ENCODE measurements at regions not wholly inside any gene's neighbourhood (a gene's known extent, or its start where the extent isn't known, plus 50 kb on each side); places are given as distances from the start of the nearest gene placed in this dataset.
"Not testable (repeated sequence)": the region's sequence is repeated elsewhere in the genome, so short reads cannot be mapped to it uniquely, and the experiment has no call there.

DNA sequence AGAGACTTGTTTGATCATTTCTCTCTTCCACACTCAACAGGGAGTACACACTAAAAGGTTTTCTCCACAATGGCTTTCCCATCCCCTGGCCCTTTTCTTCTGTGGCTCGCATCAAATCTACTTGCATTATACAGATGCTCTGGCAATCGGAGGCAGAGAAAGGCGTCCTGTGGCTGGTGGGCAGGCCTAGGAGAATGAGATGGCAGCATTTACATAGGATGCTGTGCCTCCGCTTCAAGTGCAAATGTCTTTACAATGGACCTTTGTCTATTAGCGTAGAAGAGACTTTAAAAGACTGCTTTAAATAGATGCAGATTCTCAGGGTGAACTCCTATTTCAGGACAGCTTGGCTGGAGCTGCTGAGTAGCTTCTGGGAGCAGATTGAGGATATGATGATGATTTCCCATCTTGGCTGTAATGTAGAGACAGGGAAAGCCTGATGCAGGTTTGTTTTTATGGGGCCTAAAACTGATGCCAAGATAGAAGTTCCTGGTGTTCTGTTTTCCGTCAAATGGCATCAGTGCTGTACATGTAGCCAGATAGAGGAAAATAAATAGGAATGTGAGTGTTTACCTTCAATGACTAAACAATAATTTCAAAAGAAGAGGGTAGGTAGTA, 423.4 kb downstream of the RND3 start:
- DNase-seq (ENCODE audit: low read depth, low spot score): peak; percentile 22
- no peak overlapping the region for H3K27ac ChIP-seq (ENCODE audit: low read length)
- H3K4me1 ChIP-seq (ENCODE audit: control insufficient read depth, insufficient read depth, low read length): peaks cover 6% of the 10 kb centered on the region; the same call in 1 of the 2 replicates
- no peak overlapping the region for H3K4me3 ChIP-seq (ENCODE audit: low read length)
- H3K9me3 ChIP-seq (ENCODE audit: control insufficient read depth, insufficient read depth, low read length): no peaks in the 10 kb centered on the region
- no peaks in the 10 kb centered on the region for H3K36me3 ChIP-seq (ENCODE audit: control insufficient read depth, insufficient read depth, low read length)
- no peaks in the 10 kb centered on the region for H3K27me3 ChIP-seq (ENCODE audit: control insufficient read depth, insufficient read depth, low read length)
- WGBS (ENCODE audit: insufficient coverage, insufficient read length): no CpG with 5 or more reads among the region's 6 CpGs

DNA sequence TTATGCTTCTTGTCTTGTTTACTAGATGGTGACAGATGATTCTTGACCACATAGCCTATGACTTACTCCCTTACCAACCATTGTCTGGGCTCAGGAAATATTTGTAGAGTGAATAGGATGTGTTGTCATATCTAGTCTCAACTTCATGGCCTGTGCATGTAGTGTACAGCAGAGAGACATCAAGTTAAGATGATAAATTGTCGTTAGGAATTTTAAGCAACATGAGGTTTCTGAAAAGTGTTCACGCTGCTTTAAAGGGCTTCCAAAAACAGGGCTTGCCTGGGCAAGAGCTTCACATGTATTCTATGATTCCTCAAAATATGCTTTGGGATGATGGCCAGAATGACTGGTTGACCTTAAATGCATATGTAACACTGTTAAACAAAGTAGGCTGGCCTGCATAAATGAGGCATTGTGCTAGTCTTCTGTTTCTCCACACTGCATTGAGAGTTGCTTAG, 424.0 kb downstream of the RND3 start:
- H3K4me3 ChIP-seq (ENCODE audit: low read length): no peak overlapping the region
- WGBS (ENCODE audit: insufficient coverage, insufficient read length): no CpG with 5 or more reads among the region's 2 CpGs
- peaks cover 6% of the 10 kb centered on the region; the same call in 1 of the 2 replicates for H3K4me1 ChIP-seq (ENCODE audit: control insufficient read depth, insufficient read depth, low read length)
- no peaks in the 10 kb centered on the region for H3K36me3 ChIP-seq (ENCODE audit: control insufficient read depth, insufficient read depth, low read length)
- H3K27me3 ChIP-seq (ENCODE audit: control insufficient read depth, insufficient read depth, low read length): no peaks in the 10 kb centered on the region
- H3K9me3 ChIP-seq (ENCODE audit: control insufficient read depth, insufficient read depth, low read length): no peaks in the 10 kb centered on the region
- H3K27ac ChIP-seq (ENCODE audit: low read length): no peak overlapping the region
- DNase-seq (ENCODE audit: low read depth, low spot score): no peak

DNA sequence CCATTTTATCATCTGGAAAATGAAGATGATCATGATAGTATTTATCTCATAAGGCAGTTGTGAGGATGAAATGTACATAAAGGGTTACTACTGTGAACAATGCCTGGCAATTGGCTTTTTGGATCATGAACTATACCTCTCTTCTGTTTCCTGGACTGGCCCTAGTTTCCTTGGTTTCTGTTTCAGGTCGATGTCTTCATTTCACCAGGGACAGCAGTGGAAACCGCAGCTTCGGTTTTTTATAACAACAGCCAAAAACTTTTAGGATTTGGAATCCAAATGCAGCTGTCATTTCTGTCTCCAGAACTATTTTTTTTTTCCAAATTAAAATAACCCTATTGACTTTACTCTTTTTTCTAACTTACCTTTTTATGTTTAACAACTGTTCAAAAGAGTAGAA, 425.1 kb downstream of the RND3 start:
- no peak for DNase-seq (ENCODE audit: low read depth, low spot score)
- Histone ChIP-seq H3K4me1 (ENCODE audit: control insufficient read depth, insufficient read depth, low read length) (peaks cover 6% of the 10 kb centered on the region; the same call in 1 of the 2 replicates), H3K9me3 (ENCODE audit: control insufficient read depth, insufficient read depth, low read length) (no peaks in the 10 kb centered on the region), H3K4me3 (ENCODE audit: low read length) (no peak overlapping the region), H3K27ac (ENCODE audit: low read length) (no peak overlapping the region), H3K36me3 (ENCODE audit: control insufficient read depth, insufficient read depth, low read length) (no peaks in the 10 kb centered on the region), H3K27me3 (ENCODE audit: control insufficient read depth, insufficient read depth, low read length) (no peaks in the 10 kb centered on the region)
- no CpG with 5 or more reads among the region's 3 CpGs for WGBS (ENCODE audit: insufficient coverage, insufficient read length)

DNA sequence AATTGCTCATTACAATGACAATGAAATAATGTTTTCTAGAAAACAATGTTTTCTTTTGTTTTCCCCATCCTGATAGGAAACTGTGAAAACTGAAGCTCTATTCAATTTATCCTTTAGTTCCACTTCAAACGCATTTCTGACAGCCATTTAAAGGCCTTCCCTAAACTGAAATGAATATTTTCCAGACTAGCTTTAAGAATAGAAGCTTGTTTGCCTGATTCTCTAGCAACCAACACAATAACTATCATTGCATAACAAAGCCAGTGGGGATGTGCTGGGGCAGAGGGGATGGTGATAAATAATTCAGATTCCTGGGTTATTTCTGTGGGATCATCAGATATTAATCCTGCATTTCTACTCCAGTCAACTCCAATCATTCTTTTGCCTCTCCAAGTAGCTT, 427.1 kb downstream of the RND3 start:
- DNase-seq (ENCODE audit: low read depth, low spot score): peak; percentile 25
- Histone ChIP-seq H3K4me1 (ENCODE audit: control insufficient read depth, insufficient read depth, low read length) (peaks cover 6% of the 10 kb centered on the region; the same call in 1 of the 2 replicates), H3K4me3 (ENCODE audit: low read length) (no peak overlapping the region), H3K27ac (ENCODE audit: low read length) (no peak overlapping the region), H3K9me3 (ENCODE audit: control insufficient read depth, insufficient read depth, low read length) (no peaks in the 10 kb centered on the region), H3K36me3 (ENCODE audit: control insufficient read depth, insufficient read depth, low read length) (no peaks in the 10 kb centered on the region), H3K27me3 (ENCODE audit: control insufficient read depth, insufficient read depth, low read length) (no peaks in the 10 kb centered on the region)
- no CpG with 5 or more reads among the region's 1 CpG for WGBS (ENCODE audit: insufficient coverage, insufficient read length)

DNA sequence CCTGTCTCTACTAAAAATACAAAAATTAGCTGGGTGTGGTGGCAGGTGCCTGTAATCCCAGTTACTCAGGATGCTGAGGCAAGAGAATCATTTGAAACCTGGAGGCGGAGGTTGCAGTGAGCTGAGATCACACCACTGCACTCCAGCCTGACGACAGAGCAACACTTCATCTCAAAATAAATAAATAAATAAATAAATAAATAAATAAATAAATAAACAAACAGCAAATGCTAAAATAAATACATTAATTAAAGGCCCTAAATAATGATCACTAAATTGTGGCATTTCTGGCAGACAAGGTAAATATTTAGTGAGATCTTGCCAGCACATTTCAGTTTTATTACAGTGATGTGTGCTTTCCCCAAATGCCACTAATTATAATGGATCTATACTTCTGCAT, 427.8 kb downstream of the RND3 start:
- H3K9me3 ChIP-seq (ENCODE audit: control insufficient read depth, insufficient read depth, low read length); H3K4me3 ChIP-seq (ENCODE audit: low read length); H3K36me3 ChIP-seq (ENCODE audit: control insufficient read depth, insufficient read depth, low read length); DNase-seq (ENCODE audit: low read depth, low spot score); H3K4me1 ChIP-seq (ENCODE audit: control insufficient read depth, insufficient read depth, low read length); H3K27ac ChIP-seq (ENCODE audit: low read length); H3K27me3 ChIP-seq (ENCODE audit: control insufficient read depth, insufficient read depth, low read length): not testable (repeated sequence)
- no CpG with 5 or more reads among the region's 2 CpGs for WGBS (ENCODE audit: insufficient coverage, insufficient read length)

DNA sequence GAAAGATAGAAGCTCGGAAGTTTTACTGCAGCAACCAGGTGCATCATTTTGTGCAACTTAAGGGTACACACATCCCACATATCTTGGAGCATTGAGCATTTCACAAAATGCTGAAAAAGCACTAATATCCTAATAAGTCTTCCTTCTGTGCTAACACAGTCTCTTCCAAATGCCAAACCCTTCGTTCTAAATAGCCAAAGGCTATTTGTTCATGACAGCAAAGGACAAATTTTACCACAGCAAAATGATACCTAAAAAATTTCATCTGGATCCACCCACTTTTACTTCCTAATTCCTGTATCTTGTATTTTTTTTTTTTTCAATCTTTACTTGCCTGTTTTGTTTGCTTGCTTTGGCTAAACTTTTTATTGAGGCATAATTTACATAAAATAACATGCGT, 435.0 kb downstream of the RND3 start:
- no peaks in the 10 kb centered on the region for H3K9me3 ChIP-seq (ENCODE audit: control insufficient read depth, insufficient read depth, low read length)
- H3K27ac ChIP-seq (ENCODE audit: low read length): no peak overlapping the region
- WGBS (ENCODE audit: insufficient coverage, insufficient read length): no CpG with 5 or more reads among the region's 3 CpGs
- H3K4me3 ChIP-seq (ENCODE audit: low read length): no peak overlapping the region
- DNase-seq (ENCODE audit: low read depth, low spot score): no peak
- no peaks in the 10 kb centered on the region for H3K36me3 ChIP-seq (ENCODE audit: control insufficient read depth, insufficient read depth, low read length)
- H3K4me1 ChIP-seq (ENCODE audit: control insufficient read depth, insufficient read depth, low read length): no peaks in the 10 kb centered on the region
- no peaks in the 10 kb centered on the region for H3K27me3 ChIP-seq (ENCODE audit: control insufficient read depth, insufficient read depth, low read length)

DNA sequence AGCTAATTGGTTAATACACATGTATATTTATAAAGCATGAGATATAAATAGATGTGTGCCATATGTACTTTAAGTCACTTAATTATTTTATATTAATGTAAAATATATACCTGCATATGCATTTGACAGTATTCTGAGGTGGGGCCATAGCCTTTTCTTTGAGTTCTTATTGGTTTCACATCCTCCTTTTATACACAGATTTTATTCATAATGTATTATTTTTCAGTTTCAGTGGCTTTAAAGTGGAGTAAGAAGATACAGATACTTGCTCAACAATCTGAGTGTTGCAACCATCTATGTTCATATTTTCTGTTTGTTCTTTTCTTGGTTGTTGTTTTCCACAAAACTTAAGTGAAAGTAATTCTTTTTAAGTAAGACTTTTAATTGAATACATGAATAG, 436.5 kb downstream of the RND3 start:
- Histone ChIP-seq H3K4me3 (ENCODE audit: low read length) (no peak overlapping the region), H3K27me3 (ENCODE audit: control insufficient read depth, insufficient read depth, low read length) (no peaks in the 10 kb centered on the region), H3K9me3 (ENCODE audit: control insufficient read depth, insufficient read depth, low read length) (no peaks in the 10 kb centered on the region), H3K36me3 (ENCODE audit: control insufficient read depth, insufficient read depth, low read length) (no peaks in the 10 kb centered on the region), H3K27ac (ENCODE audit: low read length) (no peak overlapping the region), H3K4me1 (ENCODE audit: control insufficient read depth, insufficient read depth, low read length) (no peaks in the 10 kb centered on the region; the same call in 1 of the 2 replicates)
- no peak for DNase-seq (ENCODE audit: low read depth, low spot score)

DNA sequence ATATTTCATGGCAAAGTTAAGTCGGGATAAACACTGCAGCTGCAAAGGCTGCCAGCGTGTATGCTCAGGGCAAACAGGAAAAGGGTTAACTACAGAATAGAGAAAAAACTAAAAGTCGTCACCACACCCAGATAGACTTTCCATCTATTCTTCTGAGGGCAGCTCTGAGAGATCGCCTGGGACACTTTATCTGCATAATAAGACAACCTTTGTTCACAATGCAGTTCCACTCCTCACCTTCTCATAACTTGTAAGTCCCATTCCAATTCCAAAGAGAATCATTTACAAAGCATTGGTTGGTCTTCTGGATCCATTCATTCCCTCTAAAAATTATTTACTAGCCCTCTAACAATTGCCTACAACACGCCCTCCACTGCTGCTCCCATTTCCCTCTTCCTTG, 437.4 kb downstream of the RND3 start:
- Histone ChIP-seq H3K4me1 (ENCODE audit: control insufficient read depth, insufficient read depth, low read length) (no peaks in the 10 kb centered on the region; the same call in 1 of the 2 replicates), H3K9me3 (ENCODE audit: control insufficient read depth, insufficient read depth, low read length) (no peaks in the 10 kb centered on the region), H3K4me3 (ENCODE audit: low read length) (no peak overlapping the region), H3K27ac (ENCODE audit: low read length) (no peak overlapping the region), H3K27me3 (ENCODE audit: control insufficient read depth, insufficient read depth, low read length) (no peaks in the 10 kb centered on the region), H3K36me3 (ENCODE audit: control insufficient read depth, insufficient read depth, low read length) (no peaks in the 10 kb centered on the region)
- no peak for DNase-seq (ENCODE audit: low read depth, low spot score)
- no CpG with 5 or more reads among the region's 5 CpGs for WGBS (ENCODE audit: insufficient coverage, insufficient read length)

DNA sequence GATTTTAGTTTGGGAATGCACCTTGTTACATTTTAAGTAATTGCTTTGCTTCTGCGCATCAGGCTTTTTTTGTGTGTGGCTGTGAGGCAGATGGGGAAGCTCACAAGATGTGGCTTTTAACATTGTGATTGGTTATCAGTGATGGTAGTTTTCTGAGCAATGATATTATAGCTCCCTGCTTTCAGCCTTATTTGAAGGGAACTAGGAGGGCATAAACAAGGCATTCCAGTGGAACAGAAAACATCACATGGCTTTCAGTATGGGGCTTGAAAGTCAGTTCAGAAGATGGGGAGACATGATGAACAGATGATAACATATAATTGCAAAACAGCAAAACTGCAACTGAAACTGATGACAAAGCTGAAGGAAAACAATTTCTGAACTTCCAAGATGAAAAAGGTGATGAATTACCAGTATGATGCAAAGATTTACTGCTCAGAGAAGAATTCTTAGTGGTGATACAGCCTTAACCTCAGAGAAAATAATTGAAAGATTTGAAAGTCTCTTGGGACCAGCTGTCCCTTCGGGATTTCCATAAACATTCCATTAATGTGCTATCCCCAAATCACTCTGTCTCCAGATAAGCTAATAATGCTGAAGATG, 439.7 kb downstream of the RND3 start:
- no CpG with 5 or more reads among the region's 2 CpGs for WGBS (ENCODE audit: insufficient coverage, insufficient read length)
- DNase-seq (ENCODE audit: low read depth, low spot score): no peak
- H3K4me3 ChIP-seq (ENCODE audit: low read length): no peak overlapping the region

DNA sequence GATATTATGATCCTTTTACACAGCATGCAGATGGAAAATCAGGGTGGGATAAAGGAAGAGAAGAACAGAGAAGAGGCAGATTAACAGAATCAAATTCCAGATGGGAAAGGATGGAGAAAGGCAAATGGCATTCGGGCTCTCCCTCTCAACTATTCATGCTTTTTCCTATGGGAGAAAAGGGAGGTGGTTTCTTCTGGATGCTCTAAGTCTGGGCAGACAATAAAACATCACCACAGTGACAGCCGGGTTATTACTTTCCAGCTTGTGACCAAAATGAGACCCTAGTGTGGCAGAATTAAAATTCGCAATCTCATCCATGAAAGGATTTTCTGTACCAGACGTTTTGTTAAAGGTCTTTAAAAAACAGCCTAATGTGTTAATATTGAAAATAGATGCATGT, 440.7 kb downstream of the RND3 start:
- WGBS (ENCODE audit: insufficient coverage, insufficient read length): no CpG with 5 or more reads among the region's 4 CpGs
- no peaks in the 10 kb centered on the region for H3K36me3 ChIP-seq (ENCODE audit: control insufficient read depth, insufficient read depth, low read length)
- DNase-seq (ENCODE audit: low read depth, low spot score): no peak
- no peaks in the 10 kb centered on the region; the same call in 1 of the 2 replicates for H3K4me1 ChIP-seq (ENCODE audit: control insufficient read depth, insufficient read depth, low read length)
- no peak overlapping the region for H3K4me3 ChIP-seq (ENCODE audit: low read length)
- no peaks in the 10 kb centered on the region for H3K9me3 ChIP-seq (ENCODE audit: control insufficient read depth, insufficient read depth, low read length)
- no peaks in the 10 kb centered on the region for H3K27me3 ChIP-seq (ENCODE audit: control insufficient read depth, insufficient read depth, low read length)
- no peak overlapping the region for H3K27ac ChIP-seq (ENCODE audit: low read length)

More for the DNA sequence above, 439.7 kb downstream of the RND3 start:
- Histone ChIP-seq H3K9me3 (ENCODE audit: control insufficient read depth, insufficient read depth, low read length) (no peaks in the 10 kb centered on the region), H3K36me3 (ENCODE audit: control insufficient read depth, insufficient read depth, low read length) (no peaks in the 10 kb centered on the region), H3K27me3 (ENCODE audit: control insufficient read depth, insufficient read depth, low read length) (no peaks in the 10 kb centered on the region), H3K27ac (ENCODE audit: low read length) (no peak overlapping the region), H3K4me1 (ENCODE audit: control insufficient read depth, insufficient read depth, low read length) (no peaks in the 10 kb centered on the region; the same call in 1 of the 2 replicates)

DNA sequence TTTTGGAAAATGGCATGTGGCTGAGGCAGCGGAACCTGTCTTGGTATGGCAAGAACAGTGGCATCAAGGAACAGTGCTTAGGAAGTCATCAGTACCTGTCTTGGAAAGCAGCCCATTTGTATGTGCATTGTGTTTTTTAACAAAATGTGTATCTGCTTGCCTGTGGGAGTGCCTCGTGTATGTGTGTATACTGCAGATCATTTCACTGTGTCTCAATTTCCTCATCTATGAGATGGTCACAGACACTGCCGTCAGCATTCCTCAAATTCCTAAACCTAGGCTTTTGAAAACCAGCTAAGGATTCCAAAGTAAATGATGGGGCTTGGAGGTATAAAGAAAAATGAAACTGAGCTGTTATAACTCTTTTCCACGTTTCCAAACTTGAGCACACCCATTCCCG, 441.3 kb downstream of the RND3 start:
- H3K27me3 ChIP-seq (ENCODE audit: control insufficient read depth, insufficient read depth, low read length): no peaks in the 10 kb centered on the region
- WGBS (ENCODE audit: insufficient coverage, insufficient read length): no CpG with 5 or more reads among the region's 5 CpGs
- no peaks in the 10 kb centered on the region for H3K9me3 ChIP-seq (ENCODE audit: control insufficient read depth, insufficient read depth, low read length)
- H3K27ac ChIP-seq (ENCODE audit: low read length): no peak overlapping the region
- no peak overlapping the region for H3K4me3 ChIP-seq (ENCODE audit: low read length)
- no peaks in the 10 kb centered on the region for H3K36me3 ChIP-seq (ENCODE audit: control insufficient read depth, insufficient read depth, low read length)
- DNase-seq (ENCODE audit: low read depth, low spot score): no peak
- no peaks in the 10 kb centered on the region; the same call in 1 of the 2 replicates for H3K4me1 ChIP-seq (ENCODE audit: control insufficient read depth, insufficient read depth, low read length)
